CD4-positive, alpha-beta T cell (primary cell): ENCODE measurements at regions not wholly inside any gene's neighbourhood (a gene's known extent, or its start where the extent isn't known, plus 50 kb on each side); places are given as distances from the start of the nearest gene placed in this dataset.

Source experiments
- ATAC-seq: fragments of 200-7000 bp; cut with Tn5 transposase; one replicate; pipeline ENCODE4 v1.10.0; 2022; ENCODE audit warnings: mild to moderate bottlenecking; ENCODE audit not compliant: poor library complexity
- CTCF ChIA-PET: fragments of 350-600 bp; sonication (Branson Sonifier 250); formaldehyde crosslinking; loops from one replicate; lab custom pipeline; 2021; ENCODE audit warnings: antibody characterized with exemption, inconsistent platforms; lab: Charles Lee
- POLR2A ChIA-PET: fragments of 350-600 bp; sonication (Branson Sonifier 250); formaldehyde crosslinking; loops from one replicate; lab custom pipeline; 2021; ENCODE audit warnings: antibody characterized with exemption, inconsistent platforms; lab: Charles Lee
- DNase-seq, 14 experiments: peaks; one replicate each; pipeline ENCODE4 v3.0.0-alpha.2; 2013 to 2020; ENCODE audit warnings: mixed read lengths in 2 of 14
- H3K27ac ChIP-seq, 2 donors: one replicate each; pipeline versions ENCODE4 v1.5.1 to v1.7.0; 2013; ENCODE audit warnings: low read length in 2 of 2, low read depth in 1 of 2, mild to moderate bottlenecking in 1 of 2
- H3K27me3 ChIP-seq, 2 experiments: 1 replicate in 1 of 2; 2 replicates in 1 of 2; pipeline versions ENCODE4 v1.6.1 to v1.7.0; 2013; ENCODE audit warnings: low read length in 2 of 2, control low read depth in 1 of 2, mild to moderate bottlenecking in 1 of 2, moderate library complexity in 1 of 2; ENCODE audit not compliant: insufficient read depth in 2 of 2, control insufficient read depth in 1 of 2
- H3K36me3 ChIP-seq: one replicate; pipeline ENCODE4 v1.6.1; 2013; ENCODE audit warnings: low read length, control low read depth; ENCODE audit not compliant: insufficient read depth
- H3K4me1 ChIP-seq: one replicate; pipeline ENCODE4 v1.6.1; 2013; ENCODE audit warnings: low read length, control low read depth; ENCODE audit not compliant: insufficient read depth
- H3K4me3 ChIP-seq: one replicate; pipeline ENCODE4 v1.5.1; 2013; ENCODE audit warnings: mild to moderate bottlenecking, low read length, moderate library complexity
- H3K9me3 ChIP-seq, 2 experiments: 1 replicate in 1 of 2; 2 replicates in 1 of 2; pipeline versions ENCODE4 v1.6.1 to v1.7.0; 2013; ENCODE audit warnings: low read length in 2 of 2, mild to moderate bottlenecking in 2 of 2, control low read depth in 1 of 2, moderate library complexity in 1 of 2; ENCODE audit not compliant: control insufficient read depth in 1 of 2, insufficient read depth in 1 of 2
- H3K27ac Mint-ChIP-seq: one replicate; pipeline ENCODE4 v1.8.0; 2020; ENCODE audit warnings: mixed read lengths
- H3K27me3 Mint-ChIP-seq: one replicate; pipeline ENCODE4 v1.8.0; 2021; ENCODE audit warnings: mixed read lengths
- H3K36me3 Mint-ChIP-seq: one replicate; pipeline ENCODE4 v1.8.0; 2021; ENCODE audit warnings: low read depth, mixed read lengths
- H3K4me1 Mint-ChIP-seq: one replicate; pipeline ENCODE4 v1.8.0; 2021; ENCODE audit warnings: low read depth, mixed read lengths
- H3K4me3 Mint-ChIP-seq: one replicate; pipeline ENCODE4 v1.8.0; 2020; ENCODE audit warnings: mild to moderate bottlenecking, mixed read lengths
- H3K9me3 Mint-ChIP-seq: one replicate; pipeline ENCODE4 v1.8.0; 2020; ENCODE audit warnings: mixed read lengths
- CTCF ChIP-seq: fragments of 200-600 bp; IDR thresholded peaks from one replicate; pipeline ENCODE4 v1.8.0; 2022; ENCODE audit warnings: antibody characterized with exemption, mild to moderate bottlenecking
- intact Hi-C, 2 experiments: fragments of 100-400 bp; cut with DNase I in 1 of 2; cut with micrococcal nuclease in 1 of 2; formaldehyde crosslinking; loops; one replicate each; pipeline versions ENCODE4 v1.15.1 to v1.9.0; 2023 to 2025; cut with DNase I, micrococcal nuclease

GRCh38 chr3:110965976-110966375 is 105.6 kb upstream of the NECTIN3 start:
- H3K36me3 ChIP-seq: no peaks in the 10 kb centered on the region
- Mint-ChIP-seq H3K27me3 (peaks cover 4% of the 10 kb centered on the region), H3K9me3 (peaks cover 7% of the 10 kb centered on the region), H3K4me1 (no peaks in the 10 kb centered on the region), H3K4me3 (no peak overlapping the region), H3K36me3 (no peaks in the 10 kb centered on the region), H3K27ac (no peak overlapping the region)
- ATAC-seq (no peak), DNase-seq (no peak)
- H3K4me1 ChIP-seq: no peaks in the 10 kb centered on the region
- H3K9me3 ChIP-seq: peaks cover 4 to 7% of the 10 kb centered on the region in 2 experiments
- no peaks in the 10 kb centered on the region for H3K27me3 ChIP-seq
- intact Hi-C loops: no loop called here
- H3K27ac ChIP-seq: no peak overlapping the region
- TF ChIP-seq CTCF: no peak
- no peak overlapping the region for H3K4me3 ChIP-seq
- POLR2A ChIA-PET: no interaction called here
- CTCF ChIA-PET: no interaction called here

- Histone ChIP-seq H3K4me1 (no peaks in the 10 kb centered on the region), H3K36me3 (no peaks in the 10 kb centered on the region), H3K27me3 (no peaks in the 10 kb centered on the region), H3K27ac (no peak overlapping the region), H3K4me3 (no peak overlapping the region), H3K9me3 (peaks cover 4 to 7% of the 10 kb centered on the region in 2 experiments)
- H3K4me3 Mint-ChIP-seq: no peak overlapping the region
- TF ChIP-seq CTCF: no peak
- intact Hi-C loops: no loop called here
- H3K27ac Mint-ChIP-seq: no peak overlapping the region
- no peaks in the 10 kb centered on the region for H3K4me1 Mint-ChIP-seq
- ChIA-PET CTCF (no interaction called here), POLR2A (no interaction called here)
- H3K27me3 Mint-ChIP-seq: peaks cover 4% of the 10 kb centered on the region
- no peak for ATAC-seq
- no peaks in the 10 kb centered on the region for H3K36me3 Mint-ChIP-seq
- no peak for DNase-seq
- H3K9me3 Mint-ChIP-seq: peaks cover 7% of the 10 kb centered on the region
Measured at GRCh38 chr3:110966966-110967663, 104.5 kb upstream of the NECTIN3 start.

- DNase-seq: no peak
- ATAC-seq: no peak
- CTCF ChIA-PET: no interaction called here
- Mint-ChIP-seq H3K4me3 (no peak overlapping the region), H3K36me3 (no peaks in the 10 kb centered on the region), H3K27ac (no peak overlapping the region), H3K9me3 (peaks cover 7% of the 10 kb centered on the region), H3K27me3 (peaks cover 7% of the 10 kb centered on the region), H3K4me1 (no peaks in the 10 kb centered on the region)
- H3K27ac ChIP-seq: no peak overlapping the region
- peaks cover 4 to 7% of the 10 kb centered on the region in 2 experiments for H3K9me3 ChIP-seq
- TF ChIP-seq CTCF: no peak
- no peak overlapping the region for H3K4me3 ChIP-seq
- H3K4me1 ChIP-seq: no peaks in the 10 kb centered on the region
- POLR2A ChIA-PET: no interaction called here
- intact Hi-C loops: no loop called here
- H3K27me3 ChIP-seq: no peaks in the 10 kb centered on the region
- H3K36me3 ChIP-seq: no peaks in the 10 kb centered on the region
Measured at GRCh38 chr3:110968076-110968475, 103.5 kb upstream of the NECTIN3 start.
